HCEC 1CT (cell line): ENCODE measurements at regions not wholly inside any gene's neighbourhood (a gene's known extent, or its start where the extent isn't known, plus 50 kb on each side); places are given as distances from the start of the nearest gene placed in this dataset.
"Not testable (repeated sequence)": the region's sequence is repeated elsewhere in the genome, so short reads cannot be mapped to it uniquely, and the experiment has no call there.

ENCODE experiments used
- DNase-seq: peaks from one replicate; pipeline ENCODE4 v3.0.0-alpha.2; 2017

DNA sequence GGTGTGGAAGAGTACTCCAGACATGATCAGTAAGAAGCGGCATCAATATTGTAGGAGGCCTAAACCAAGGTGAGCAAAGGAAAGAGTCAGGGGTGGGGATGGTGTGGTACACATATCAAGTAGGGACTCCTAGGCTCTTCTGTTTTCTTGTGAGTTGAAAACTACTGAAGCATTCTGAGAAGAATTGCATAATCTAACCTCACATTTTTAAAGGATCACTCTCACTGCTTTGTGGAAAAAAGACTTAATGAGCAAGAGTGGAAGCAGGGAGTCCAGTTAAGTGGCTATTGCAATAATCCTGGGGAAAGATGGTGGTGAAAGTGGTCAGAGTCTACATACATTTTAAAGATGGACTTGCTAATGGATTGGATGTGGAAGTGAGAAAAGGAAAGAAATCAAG is 899.5 kb upstream of the FAM98A start:
- DNase-seq, result no peak

DNA sequence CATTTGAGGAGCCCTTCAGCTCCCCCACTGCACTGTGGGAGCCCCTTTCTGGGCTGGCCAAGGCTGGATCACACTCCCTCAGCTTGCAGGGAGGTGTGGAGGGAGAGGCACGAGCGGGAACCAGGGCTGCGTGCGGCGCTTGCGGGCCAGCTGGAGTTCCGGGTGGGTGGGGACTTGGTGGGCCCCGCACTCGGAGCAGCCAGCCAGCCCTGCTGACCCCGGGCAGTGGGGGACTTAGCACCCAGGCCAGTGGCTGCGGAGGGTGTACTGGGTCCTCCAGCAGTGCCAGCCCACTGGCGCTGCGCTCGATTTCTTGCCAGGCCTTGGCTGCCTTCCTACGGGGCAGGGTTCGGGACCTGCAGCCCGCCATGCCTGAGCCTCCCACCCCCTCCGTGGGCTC is 895.1 kb upstream of the FAM98A start:
- not testable (repeated sequence) for DNase-seq

DNA sequence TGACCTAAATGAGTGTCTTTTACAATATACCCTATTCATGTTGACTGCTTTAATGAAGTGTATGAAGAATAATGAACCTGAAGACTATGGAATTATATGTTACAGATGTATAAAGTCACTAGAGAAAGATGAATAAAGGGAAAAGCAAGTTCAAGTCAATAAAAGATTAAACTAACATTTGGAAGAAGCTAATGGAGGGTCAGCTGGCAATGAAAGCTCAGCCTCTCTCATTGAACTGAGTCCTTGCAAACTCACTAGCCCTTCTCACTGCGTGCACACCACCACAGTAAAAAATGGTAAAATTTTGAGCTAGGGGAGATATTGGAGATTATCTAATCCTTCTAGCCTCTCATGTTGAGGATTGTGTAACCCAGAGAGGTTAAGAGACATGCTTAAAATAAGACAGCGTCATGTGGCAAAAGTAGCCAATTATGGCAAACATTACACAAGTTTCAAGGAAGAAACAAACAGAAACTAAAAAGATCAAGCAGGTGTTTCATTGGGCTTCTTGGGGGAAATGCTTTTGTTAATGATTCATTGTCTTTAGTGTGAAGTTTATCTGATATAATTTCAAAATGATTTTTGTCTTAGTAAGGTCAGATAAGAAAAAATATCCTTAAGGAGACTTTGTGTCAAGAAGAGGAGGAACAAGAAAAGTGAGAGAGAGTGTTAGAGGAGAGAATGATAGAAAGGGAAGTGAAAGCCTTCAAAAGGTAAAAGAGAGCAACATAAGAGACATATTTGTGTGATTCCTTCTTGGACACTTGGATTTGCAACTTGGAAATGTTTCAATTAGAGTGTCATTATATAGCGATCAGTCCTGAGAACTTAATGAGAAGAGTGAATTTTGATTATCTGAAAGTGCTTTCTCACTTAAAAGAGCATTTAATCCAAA is 893.7 kb upstream of the FAM98A start:
- DNase-seq, result no peak

DNA sequence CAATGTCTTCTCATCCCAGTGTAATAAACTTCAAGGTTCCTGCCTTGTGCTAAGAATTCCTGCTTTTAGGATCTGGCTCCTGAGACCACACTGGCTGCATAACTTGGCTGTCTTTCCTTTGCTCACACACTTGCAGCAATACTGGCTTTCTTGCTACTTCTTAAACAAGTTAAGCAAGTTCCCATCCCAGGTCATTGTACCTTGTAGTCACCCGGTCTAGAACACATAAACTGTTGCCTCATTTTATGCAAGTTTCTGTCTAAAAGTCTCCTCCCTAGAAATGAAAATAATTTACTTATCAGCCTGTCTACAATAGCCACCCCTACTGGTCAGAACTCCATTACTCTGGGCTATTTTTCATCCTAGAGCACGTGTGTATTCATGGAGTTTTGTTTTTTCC is 887.9 kb upstream of the FAM98A start:
- DNase-seq, result no peak

DNA sequence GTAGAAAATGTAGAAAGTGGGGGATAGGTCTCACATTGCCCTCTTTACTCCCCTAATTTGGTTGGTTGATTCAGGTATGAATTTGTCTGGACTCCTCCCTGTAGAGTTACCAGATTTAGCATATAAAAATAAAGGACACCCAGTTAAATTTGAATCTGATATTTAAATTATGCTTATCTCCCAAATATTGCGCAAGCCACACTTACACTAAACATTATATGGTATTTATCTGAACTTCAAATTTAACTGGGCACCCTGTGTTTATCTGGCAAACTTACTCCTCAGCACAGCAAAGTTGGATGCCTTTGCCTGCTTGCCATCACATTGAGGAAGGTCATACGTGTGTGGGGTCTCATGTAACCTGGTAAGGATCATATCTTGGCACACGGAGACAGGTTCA is 882.4 kb upstream of the FAM98A start:
- no peak for DNase-seq

DNA sequence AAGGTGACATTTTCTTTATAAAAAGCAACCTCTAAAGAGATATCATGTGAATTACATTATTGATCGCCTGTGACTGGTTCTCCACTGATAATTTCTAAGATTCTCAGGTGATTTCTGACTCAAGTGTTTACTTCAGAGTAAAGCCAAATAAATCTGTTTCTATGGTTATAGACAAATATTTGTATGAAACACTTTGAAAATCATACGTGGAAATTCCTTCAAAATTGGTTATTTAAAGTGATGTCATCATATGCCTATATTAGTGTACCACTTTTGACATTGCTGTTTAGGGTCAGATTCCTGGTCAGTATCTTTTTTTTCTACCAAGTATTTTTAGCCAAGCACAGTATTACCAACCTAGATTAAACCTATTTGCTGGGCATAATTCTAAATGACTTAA is 881.3 kb upstream of the FAM98A start:
- DNase-seq, result no peak

DNA sequence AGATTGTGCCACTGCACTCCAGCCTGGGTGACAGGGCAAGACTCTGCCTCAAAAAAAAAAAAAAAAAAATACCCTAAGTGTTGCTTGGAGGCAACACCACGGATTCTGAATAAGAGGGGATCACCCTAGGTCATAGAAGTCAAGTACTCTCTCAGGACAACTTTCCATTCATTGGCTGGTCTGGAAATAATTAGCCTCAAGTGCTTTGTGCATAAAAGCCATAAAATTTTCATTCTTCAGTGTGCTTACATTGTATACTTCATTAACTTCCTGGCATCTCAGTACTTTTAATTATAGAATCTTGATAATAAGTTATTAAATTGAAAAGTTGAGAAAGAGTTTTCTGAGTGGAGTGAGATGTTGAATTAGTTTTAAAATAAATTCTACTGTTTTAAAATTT is 876.1 kb upstream of the FAM98A start:
- no peak for DNase-seq

DNA sequence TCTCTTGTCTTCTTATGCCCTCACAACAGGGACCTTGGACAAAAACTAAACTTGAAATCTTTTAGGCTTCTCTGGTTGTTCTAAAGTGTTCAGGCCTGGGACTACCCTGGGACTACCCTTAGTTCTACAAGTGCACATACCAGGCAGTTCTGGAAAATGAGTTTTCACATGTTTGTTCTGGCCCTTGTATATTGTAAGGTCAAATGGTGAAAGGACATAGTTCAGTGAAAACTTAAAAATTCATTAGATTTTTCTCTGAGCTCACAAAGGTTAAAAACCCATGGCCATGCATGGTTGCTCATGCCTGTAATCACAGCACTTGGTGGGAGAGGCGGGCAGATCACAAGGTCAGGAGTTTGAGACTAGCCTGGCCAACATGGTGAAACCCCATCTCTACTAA is 875.5 kb upstream of the FAM98A start:
- DNase-seq, result no peak

DNA sequence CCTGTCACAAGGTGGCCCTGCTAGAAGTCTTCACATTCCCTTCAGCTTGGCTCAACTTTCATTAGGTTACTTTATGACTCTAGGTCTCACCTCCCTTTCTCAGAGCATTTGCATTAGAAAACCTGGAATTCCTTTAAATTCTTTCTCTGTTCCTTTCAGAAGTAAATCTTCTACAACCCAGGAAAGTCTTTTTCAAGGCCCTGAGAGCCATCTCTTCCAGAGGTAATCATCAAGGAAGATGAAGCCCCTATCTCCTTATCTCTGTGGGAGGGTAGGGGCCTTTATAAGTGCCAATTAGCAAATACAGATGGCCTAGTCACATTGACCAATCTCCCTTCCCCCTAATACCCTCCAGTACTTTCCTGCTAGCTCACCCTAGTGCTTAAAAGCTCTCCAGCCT is 848.0 kb upstream of the FAM98A start:
- no peak for DNase-seq

DNA sequence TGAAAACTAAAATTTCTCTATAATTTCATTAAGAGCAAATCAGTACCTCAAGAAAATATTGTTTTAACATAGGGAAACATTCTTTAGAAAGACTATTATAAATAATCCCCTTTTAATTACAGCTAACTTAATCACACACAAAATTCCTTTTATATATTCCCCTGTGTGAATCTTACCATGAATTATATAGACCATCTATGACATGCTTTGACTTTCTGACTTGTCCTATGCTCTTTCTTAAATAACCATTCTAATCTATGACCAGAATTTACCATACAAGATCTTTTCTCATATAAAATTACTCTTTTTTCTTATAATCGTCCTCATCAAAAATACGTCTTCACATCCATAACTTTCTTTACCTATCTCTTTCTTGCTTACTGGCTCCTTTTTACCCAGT is 824.2 kb upstream of the FAM98A start:
- DNase-seq, result no peak

DNA sequence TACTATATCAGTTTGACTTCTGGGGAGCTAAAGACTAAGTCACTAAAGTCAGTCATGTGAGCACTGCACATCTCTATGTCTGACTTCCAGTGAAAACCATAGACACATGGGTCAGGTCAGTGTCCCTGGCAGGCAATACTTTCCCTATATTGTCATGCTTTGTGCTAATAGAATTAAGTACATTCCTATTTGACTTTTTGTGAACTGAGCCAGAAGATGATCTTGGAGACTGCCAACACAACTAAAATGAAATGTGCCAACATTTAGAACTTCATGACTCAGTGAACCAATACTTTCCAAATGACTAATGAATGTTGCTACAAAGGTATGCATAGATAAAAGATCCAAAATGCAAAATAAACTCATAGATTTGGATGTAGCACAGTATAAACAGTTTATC is 820.8 kb upstream of the FAM98A start:
- no peak for DNase-seq

DNA sequence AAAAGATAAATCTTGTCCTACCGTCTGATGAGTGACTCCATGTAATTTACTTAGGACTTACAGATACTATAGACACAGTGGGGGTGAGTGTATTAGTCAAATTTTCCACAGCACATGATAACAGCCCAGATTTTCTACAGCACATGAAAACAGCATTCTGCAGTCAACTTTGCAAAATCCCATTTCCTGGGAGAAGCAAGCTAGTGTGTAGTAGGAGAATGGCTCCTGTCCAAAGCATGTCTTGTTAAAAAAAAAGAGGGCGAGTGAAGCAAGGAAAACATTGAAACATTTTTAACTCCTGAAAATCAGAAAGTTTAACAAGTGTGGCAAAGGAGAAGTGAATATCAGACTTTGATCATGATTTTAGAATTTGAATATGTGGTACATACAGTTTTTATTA is 817.8 kb upstream of the FAM98A start:
- no peak for DNase-seq

DNA sequence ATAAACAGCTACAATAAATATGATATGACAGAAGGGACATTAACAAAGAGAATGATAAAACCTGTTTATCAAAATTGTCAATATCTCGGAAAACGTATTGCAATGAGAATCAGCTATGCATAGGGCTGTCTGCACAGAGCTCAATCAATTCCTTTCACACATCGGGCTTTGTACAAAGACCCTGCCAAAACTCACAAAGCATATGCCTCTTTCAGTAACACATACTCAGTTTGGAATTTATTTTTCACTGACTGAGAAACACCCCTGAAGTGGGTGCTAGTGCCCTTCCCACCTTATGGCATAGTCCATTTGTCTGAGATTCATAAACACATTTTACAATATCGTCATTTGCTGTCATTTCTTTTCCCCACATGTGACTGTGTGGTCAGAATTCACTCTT is 815.8 kb upstream of the FAM98A start:
- no peak for DNase-seq

DNA sequence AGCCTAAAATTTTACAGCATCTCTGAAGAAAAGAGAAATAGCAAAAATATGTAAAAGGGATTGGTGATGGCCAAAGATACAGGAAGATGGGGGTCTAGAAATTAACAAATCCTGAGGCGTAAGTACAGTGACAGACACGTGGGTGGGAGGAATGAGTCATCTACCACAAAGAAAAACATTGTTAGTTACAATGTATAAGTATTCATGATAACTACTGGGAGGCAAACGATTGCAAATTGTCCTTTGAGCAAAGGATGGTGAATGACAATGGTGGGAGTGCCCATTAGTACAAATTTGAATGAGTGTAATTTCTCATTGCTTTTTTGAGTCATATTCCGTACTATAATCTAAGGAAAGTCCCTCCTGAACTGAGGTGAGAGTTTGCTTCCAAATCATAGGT is 809.0 kb upstream of the FAM98A start:
- DNase-seq, result no peak

DNA sequence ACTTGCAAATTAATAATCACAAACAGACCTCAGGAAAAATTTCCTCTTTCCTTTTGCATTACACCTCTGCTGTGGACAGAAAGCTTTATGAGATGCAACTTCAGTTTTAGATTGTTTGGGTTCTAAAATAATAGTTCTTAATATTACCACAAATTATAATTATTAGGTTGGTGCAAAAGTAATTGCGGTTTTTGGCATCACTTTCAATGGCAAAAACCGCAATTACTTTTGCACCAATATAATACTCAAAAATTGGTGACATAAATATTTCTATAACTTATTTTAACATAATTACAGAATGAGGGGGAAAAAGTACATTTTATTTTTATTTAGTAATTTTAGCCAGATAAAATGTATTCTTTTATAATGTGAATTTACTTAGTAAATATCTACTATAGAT is 804.4 kb upstream of the FAM98A start:
- no peak for DNase-seq

DNA sequence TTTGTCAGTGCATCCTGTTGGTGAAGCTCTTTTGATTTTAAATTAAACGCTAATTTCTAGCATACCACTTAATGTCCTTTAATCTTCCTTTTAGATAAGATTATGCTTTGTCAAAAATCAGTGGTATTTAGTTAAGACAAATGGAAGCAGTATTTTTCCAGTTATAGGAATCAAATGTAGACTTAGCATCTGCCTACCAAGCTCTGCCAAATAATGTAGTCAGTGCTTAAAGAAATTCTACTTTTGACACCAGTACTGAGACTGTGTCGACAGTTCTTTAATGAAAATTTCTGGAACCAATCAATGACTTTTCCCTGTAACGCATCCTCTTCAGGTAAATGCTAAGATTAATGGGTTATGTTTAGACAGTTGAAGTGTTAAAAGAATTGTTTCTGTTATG is 803.3 kb upstream of the FAM98A start:
- no peak for DNase-seq

DNA sequence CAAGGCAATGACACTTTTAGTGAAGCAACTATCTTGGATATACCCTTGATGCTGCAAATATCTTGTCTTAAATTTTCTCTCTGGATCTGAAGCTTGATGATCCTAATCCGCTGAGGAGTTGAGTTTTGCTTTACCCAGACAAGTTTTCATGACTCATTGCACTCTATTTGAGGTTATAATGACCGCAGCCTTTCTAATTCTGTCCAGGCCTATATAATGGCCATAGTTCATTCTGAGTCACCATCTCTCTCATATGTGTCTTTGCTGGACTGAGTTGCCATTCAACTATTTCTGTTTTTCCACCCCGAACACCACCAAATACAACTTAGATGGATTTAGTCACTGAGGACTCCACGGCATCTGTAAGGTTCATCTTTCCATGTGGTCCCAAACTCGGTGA is 802.1 kb upstream of the FAM98A start:
- no peak for DNase-seq

DNA sequence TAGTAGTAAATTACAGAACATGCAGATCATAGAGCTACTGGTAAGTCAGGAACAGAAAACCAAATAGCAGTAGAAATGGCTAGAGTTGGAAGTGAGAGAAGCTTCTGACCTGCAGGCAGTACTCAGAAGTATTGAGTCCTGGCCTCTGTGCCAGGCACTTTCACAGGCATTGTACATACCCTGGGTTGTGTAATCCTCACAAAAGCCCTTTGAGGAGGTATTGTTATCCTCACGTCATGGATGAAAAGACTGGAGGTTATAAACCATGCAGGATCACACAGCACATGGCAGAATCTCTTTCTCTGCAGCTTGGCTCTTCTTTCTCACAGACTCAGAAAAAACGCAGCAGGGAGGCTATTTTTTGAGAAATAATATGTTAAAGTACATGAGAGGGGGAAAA is 789.3 kb upstream of the FAM98A start:
- DNase-seq, result no peak

DNA sequence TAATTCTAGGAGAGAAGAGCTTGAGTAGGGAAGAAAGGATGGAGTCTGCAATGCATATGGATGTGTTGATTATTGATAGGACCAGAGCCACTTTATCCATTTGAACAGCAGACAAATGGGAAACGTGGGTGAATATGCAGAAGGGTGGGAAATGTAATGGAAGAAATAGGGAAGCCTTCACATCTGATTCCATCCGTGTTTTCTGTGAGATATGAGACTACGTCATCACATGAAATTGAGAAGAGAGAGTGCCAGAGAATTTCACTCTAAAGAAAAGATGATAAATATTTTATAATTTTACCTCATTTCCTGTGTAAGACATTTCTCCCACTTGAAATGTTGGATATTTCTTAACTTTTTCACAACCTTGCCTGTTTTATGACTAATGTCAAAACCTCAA is 788.4 kb upstream of the FAM98A start:
- no peak for DNase-seq

DNA sequence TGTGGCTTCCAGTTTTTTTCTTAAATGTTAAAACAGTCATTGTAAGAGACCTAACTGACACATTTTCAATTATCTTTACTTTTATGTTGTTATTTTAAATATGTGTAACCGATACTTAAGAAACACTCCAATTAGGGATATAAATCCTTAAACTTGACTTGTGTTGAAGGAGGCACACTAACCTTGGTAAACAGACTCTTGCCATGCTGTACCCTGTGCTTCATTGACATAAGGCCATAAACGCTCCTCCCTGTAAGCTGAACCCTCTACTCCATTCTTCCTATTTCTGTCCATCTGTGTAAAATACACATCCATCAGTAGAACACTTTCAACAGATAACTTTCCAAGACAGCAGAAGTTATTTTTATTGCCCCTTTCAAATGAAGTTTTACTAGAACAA is 780.5 kb upstream of the FAM98A start:
- DNase-seq, result no peak

DNA sequence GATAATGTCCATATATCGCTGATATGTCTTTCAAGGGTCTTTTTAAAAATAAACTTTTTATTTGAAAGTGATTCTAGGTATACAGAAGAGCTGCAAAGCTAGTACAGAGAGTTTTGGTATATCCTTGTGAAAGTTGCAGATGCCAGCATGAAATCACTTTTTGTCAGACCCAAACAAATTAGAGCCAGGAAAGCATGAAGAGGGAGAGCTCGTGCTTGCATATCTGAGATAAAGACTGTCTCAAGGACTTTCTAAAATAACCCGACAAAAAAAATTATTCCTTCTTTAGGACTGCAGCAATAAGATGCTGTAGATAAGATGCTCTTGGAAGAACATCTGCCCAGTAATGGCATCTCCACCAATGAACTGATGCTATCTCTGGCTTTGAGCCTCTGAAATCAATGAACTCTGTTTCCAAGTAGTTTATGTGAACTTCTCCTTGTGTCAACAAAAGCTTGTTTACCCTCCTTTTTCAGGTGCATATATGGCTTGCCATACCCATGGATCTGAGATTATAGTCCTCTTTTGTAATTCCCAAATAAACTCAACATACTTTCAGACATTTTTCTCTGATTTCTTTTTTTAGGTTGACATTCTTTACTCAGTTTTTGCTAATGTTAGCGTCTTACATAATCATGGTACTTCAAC is 774.6 kb upstream of the FAM98A start:
- no peak for DNase-seq

DNA sequence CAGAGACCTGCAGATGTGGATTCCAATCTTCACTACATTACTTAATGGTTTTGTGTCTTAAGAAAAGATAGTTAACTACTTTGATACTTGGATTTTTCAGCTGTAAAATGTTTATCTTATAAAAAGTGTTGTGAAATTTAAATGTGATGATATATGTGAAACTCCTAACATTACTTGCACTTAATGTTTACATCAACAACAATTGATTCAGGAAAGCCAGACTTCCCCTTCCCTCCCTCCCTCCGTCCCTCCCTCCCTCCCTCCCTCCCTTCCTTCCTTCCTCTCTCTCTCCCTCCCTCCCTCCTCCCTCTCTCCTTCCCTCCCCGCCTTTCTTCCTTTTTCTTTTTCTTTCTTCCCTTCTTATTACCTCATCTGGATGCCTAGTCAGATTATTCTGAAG is 773.9 kb upstream of the FAM98A start:
- DNase-seq, result no peak

DNA sequence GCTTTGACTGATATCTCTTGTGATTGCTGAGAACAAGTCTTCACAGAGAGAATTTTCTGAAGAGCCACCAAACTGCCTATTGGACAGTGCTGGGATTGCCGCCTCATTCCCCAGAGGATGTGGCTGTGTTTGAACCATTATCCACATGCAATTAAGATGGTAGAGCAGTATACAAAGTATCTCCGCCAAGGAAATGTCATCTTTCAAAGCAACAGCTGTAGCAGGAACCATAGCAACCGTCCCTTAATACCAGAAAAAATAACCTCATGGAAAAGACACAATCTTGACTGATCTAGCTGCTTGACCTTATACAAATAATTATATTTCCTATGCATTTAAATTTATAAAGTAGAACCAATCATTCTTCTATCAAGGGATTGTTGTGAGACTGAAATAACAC is 772.6 kb upstream of the FAM98A start:
- DNase-seq, result no peak

DNA sequence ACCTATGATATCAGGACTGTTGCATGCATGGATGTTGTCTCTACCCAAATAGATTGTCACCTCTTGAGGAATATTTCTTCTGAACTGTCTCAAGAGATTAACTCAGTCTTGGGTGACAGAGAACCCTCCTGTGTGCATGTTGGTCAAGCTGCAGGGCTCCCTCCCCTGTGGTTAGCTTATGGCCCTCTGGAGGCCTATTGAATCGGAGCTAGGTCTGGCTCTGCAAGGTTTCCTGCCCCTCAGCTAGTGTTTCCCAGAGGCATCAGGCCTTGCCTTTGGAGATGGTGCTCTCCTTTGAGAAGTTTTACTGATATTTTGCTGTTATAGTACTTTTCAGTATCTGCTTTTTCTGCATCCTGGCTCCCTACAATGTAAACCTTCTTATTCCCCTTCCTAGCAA is 769.2 kb upstream of the FAM98A start:
- no peak for DNase-seq

DNA sequence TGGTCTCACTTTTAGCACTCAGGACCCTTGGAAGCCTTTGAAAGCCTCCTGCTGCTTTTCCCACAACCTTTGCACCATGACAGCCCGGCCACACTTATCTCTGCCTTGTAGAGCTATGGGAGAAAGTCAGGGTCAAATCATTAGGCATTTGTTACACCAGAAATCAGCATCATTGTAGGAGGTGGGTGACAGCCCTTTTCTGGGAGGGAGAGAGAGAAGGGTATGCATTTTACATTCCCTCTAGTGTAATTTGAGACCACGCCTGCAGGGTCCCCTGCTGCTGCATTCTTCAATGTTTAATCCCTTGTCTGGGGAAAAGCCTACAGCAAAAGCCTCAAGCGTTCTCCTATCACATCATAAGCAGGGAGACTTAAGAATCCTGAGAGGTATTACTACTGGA is 766.8 kb upstream of the FAM98A start:
- DNase-seq, result no peak
